ENCODE measurements at regions not wholly inside any gene's neighbourhood (a gene's known extent, or its start where the extent isn't known, plus 50 kb on each side); places are given as distances from the start of the nearest gene placed in this dataset.

DNA sequence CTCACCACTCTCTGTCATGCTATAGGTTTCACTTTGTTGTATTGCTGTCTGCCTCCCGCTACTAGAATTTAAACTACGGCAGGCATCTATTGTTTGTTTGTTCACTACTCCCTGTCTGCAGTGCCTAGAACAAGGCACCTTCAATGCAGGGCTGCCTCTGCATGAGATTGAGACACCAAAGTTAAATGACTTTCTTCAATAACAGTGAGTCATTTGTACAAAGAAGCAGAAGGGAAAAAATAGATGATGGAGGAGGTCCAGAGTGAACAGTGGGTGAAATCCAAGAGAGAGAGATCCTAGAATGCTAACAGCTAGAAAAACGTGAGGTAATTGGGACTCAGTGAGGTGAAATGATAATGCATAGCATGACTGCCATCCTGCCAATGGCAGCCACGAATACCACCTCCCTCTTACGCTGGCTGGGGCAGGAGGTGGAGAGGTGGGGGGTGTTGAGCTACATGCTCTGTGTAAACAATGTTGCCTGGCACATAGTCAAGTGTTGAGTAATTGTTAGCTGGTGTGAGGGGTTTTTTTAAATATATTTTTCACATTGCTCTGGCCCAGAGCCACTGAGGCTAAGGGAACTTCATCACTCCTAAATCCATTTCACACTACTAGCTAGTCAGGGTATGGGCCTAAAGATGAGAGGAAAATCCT is 367.6 kb downstream of the RPS29 start:
- no peak for DNase-seq

- no peak for DNase-seq
These were observed 373.5 kb downstream of the RPS29 start for GRCh38 chr14:49212721-49213120.

GRCh38 chr14:49209416-49209815 is 376.8 kb downstream of the RPS29 start:
- DNase-seq, result no peak

DNA sequence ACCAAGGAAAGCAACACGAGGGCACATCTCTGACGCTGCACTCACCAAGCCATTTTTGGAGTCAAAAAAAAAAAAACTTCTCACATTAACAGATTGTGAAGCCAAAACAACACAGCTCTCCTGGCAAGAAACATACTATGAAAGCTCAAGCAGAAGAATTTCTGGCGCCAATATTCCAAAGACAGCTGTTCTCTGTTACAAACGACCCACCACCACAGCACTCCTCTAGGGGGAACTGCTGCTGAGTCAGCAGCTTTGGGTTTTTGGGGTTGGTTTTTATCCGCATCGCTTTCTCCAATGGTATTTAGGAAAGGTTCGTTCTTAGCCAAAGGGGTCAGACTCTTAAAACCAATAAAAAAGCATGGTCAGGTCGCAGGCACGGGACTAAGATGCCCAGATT is 379.4 kb downstream of the RPS29 start:
- no peak for DNase-seq

- DNase-seq, result no peak
These were observed 382.5 kb downstream of the RPS29 start for GRCh38 chr14:49203676-49204075.

DNA sequence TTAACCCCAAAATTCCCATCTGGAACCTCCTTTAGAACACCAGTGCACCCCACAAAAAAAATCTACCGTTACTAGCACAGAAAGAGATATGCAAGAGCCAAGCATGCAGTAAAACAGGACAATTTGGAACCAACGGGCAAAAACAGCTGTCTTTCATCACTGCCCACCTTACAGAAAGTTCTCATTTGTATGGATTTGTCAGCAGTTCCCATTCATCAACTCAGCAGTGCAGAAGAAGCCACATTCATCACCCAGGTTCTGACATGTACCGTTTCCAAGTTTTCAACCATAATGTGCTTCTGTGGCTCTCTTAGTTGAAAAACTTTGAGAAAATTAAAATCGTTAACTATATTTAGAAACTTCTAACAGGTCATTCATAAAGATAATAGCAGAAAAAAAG is 387.0 kb downstream of the RPS29 start:
- no peak for DNase-seq

GRCh38 chr14:49196327-49196726 is 389.9 kb downstream of the RPS29 start:
- DNase-seq, result no peak

- no peak for DNase-seq
These were observed 392.1 kb downstream of the RPS29 start for GRCh38 chr14:49194067-49194466.

- DNase-seq, result no peak
These were observed 392.7 kb downstream of the RPS29 start for GRCh38 chr14:49193332-49194065.

DNA sequence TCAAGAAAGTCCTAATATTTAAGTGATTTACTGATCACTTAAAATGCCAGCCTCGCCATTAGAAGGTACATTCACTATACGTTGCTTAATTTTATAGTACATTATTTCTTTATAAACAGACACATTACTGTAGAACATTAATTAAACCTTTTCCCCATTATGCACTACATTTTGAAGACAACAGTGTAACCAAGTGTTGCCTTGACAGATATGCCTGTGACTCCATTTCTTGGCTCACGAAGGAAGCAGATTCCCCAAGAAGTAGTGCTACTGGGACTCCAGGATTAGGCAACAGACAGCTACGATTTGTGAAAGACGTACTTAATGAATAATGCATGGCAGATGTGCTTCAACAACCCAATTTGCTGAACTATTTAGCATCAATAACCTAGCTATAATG is 394.8 kb downstream of the RPS29 start:
- DNase-seq, result no peak

GRCh38 chr14:49189375-49189774 is 396.8 kb downstream of the RPS29 start:
- DNase-seq, result no peak

DNA sequence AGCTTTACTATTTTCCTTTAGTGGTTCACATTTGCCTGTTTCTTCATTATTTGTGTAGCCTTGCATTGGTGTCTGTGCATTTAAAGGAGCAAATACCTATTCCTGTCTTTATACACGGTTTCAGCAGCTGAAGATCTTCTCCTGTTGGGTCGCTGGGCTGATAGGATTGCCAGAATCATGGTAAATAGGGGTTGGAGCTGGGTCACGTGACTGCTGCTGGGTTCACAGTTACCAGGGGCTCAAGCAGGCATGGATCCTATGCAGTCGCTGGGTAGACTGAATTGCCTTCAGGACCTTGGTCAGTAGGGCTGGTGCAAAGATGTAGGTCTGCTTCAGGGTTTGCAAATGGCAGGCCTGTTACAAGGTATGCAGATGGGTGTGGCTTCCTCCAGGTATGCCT is 398.4 kb downstream of the RPS29 start:
- no peak for DNase-seq

GRCh38 chr14:49173765-49174373 is 412.3 kb downstream of the RPS29 start:
- peak; percentile 7 to 24 for DNase-seq

DNA sequence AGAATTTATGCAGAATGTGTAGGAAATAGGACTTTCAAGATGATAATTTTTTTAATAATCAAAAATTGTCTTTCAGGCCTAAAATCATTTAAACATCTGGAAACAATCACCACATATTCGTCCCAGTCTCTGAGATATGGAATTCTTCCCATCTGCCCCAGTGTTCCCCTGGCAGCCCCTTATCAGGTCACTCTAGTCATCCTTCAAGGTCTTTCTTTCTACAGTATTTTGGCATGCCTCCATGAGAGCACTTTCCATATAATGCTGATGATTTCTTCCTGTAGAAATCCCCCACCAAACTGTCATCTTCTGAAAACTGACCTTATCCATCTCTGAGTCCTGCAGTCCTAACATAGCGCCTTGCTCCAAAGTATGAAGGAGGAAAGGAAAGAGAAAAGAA is 422.1 kb downstream of the RPS29 start:
- DNase-seq, result no peak

- DNase-seq, result no peak
These were observed 425.2 kb downstream of the RPS29 start for GRCh38 chr14:49160983-49161382.

DNA sequence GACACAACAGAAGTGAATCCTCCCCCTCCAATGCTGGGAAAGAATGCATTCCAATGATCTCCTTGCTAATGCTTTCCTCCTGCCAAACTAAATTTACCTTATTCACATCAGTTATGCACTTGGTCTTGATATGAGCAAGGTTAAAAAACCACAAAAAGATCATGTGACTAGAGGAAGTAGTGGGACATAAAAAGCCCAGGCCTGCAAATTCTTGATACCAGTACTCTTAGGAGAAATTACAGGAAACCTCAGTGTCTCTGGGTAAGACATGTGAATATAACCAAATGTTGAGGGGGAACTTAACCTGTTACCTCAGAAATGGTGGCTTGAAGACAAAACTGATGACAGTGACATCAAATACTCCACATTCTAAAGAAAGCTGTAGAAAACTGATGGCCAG is 427.1 kb downstream of the RPS29 start:
- no peak for DNase-seq

GRCh38 chr14:49139593-49139992 is 446.6 kb downstream of the RPS29 start:
- no peak for DNase-seq

- DNase-seq, result no peak
These were observed 451.2 kb downstream of the RPS29 start for GRCh38 chr14:49134940-49135339.

- DNase-seq, result no peak
These were observed 464.9 kb downstream of the RPS29 start for GRCh38 chr14:49121246-49121645.

DNA sequence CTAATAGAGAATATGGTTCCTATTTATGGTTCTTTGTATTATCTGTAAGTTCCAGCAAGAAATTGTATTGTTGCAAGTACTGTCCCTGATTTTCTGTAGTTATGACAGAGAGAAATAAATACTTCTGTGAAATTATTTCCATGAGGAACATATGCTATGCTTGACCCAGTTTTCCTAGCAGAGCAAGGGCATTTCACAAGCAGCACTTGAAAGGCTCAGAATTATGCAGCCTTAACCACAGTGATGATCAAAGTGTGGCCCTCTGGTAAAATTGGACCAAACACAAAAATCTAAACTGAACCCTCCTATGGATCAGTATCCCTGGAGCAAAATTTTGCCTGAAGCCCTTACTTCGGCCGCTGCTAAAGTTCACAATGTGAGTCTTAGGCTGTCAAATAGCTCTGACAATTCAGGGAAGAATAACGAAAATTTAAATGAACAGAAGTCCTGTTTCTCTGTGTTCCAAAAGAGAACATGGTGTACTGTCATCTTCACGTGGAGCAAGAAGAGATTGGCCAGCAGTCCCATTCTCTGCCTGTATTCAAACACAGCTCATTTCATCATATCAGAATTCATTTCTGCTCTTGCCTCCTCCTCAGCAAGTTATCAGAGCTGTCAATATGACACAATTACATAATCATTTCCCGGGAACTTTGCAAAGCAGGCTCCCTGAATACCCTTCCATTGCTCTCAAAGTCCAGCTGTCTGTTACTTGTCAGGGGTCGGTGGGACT is 471.9 kb downstream of the RPS29 start:
- DNase-seq, result no peak

DNA sequence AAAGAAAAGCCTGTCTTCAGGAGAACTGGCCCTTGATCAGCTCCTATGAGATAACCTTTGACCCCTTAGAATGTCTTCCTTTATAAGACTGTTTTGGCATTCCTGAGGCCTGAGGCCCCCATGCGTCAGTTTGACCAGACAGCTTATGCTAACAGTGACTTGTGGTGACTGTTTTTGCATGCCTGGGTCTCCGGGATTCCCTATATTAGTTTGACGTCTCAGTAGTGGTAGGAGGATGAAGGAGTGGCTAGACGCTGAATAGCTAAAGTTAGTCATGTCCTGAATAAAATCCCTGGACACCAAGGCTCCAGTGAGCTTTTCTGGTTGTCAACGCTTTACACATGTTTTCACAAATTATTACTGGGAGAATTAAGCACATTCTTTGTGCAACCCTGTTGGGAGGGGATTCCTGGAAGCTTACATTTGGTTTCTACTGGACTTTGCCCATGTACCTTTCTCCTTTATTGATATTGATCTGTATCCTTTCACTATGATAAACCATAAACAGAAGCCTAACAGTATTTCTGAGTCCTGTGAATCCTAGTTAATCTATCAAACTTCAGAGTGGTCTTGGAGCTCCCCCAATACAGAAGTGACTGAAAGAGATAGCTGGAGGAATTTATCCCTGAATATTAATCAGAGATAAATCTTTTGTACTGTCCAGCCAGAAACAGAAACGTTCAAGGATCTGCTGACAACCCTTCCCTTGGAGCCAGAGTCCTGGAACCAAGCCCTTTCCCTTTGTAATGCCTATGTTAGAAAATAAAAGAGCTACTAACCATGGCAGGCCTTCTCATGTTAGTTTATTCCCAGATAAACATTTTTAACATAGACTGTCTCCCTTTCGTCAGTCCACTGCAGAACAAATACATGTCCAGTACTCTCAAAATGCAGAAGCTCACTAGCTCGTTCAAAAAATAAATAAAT is 479.2 kb downstream of the RPS29 start:
- no peak for DNase-seq

- DNase-seq, result no peak
These were observed 480.2 kb downstream of the RPS29 start for GRCh38 chr14:49105956-49106355.

DNA sequence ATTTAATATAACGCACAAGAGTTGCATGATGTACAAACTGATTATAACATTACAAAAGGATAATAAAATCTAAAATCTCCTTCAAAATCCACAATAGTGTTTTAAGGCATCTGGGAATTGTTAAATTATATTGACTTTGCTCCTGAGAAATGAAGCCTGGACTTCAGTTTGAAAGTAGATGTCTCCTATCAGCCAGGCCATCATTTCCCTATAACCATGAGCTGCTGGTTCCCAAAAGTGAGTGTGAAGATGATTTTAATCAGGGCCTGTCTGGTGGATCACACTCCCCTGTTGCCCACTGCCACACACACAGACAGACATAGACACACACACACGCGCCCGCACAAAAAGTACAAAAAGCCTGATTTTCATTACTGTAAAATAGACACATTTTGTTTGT is 480.7 kb downstream of the RPS29 start:
- no peak for DNase-seq

Measured in CD4-positive, alpha-beta T cell treated with Interleukin-1 beta for 1 hour (primary cell).